ENCODE measurements at regions not wholly inside any gene's neighbourhood (a gene's known extent, or its start where the extent isn't known, plus 50 kb on each side); places are given as distances from the start of the nearest gene placed in this dataset.
"Not testable (repeated sequence)": the region's sequence is repeated elsewhere in the genome, so short reads cannot be mapped to it uniquely, and the experiment has no call there.

- not testable (repeated sequence) for TF ChIP-seq CTCF (IDR thresholded peaks at IDR 0.05; ENCODE audit: control extremely low read depth in 1 of 3, insufficient read depth in 1 of 3, low read depth in 1 of 3, low read length in 3 of 3); BRCA1 (IDR thresholded peaks at IDR 0.05; ENCODE audit: low read depth, low read length); EZH2 (IDR thresholded peaks at IDR 0.05; ENCODE audit: low read depth, low read length, severe bottlenecking); CTBP2 (IDR thresholded peaks at IDR 0.05; ENCODE audit: borderline replicate concordance, insufficient read depth, insufficient read length, low read length); SAP30 (IDR thresholded peaks at IDR 0.05; ENCODE audit: insufficient read depth, insufficient replicate concordance, low read length); POLR2AphosphoS5 (IDR thresholded peaks at IDR 0.05; ENCODE audit: low read depth, low read length)
Measured at GRCh38 chr9:78994974-78995373, 576.8 kb upstream of the TLE4 start.
